Glomerular visceral epithelial cell (primary cell): ENCODE measurements at regions not wholly inside any gene's neighbourhood (a gene's known extent, or its start where the extent isn't known, plus 50 kb on each side); places are given as distances from the start of the nearest gene placed in this dataset.
A peak's percentile ranks its signal among the peaks of the same experiment; 100 is the strongest.

ENCODE experiments used
- DNase-seq: peaks from one replicate; pipeline ENCODE4 v3.0.0-alpha.2; 2016; ENCODE audit errors: extremely low spot score

- no peak for DNase-seq
Observed at GRCh38 chr1:75984781-75985180, 52.6 kb upstream of the ASB17 start.

GRCh38 chr1:75985827-75986226, 53.6 kb upstream of the ASB17 start:
- DNase-seq = no peak

GRCh38 chr1:75986478-75986877, 54.3 kb upstream of the ASB17 start:
- no peak for DNase-seq

GRCh38 chr1:75989121-75989520, 56.9 kb upstream of the ASB17 start:
- no peak for DNase-seq

GRCh38 chr1:75990686-75991085, 58.5 kb upstream of the ASB17 start:
- DNase-seq = no peak

- DNase-seq = peak; percentile 84
Observed at GRCh38 chr1:75991497-75992114, 59.4 kb upstream of the ASB17 start.

- no peak for DNase-seq
Observed at GRCh38 chr1:75992312-75992711, 60.1 kb upstream of the ASB17 start.

- DNase-seq = no peak
Observed at GRCh38 chr1:75993661-75994060, 61.5 kb upstream of the ASB17 start.

- DNase-seq = peak; percentile 40
Observed at GRCh38 chr1:75996196-75996595, 64.0 kb upstream of the ASB17 start.

- DNase-seq = no peak
Observed at GRCh38 chr1:75999034-75999433, 66.8 kb upstream of the ASB17 start.

- no peak for DNase-seq
Observed at GRCh38 chr1:76003946-76004345, 70.6 kb upstream of the ST6GALNAC3 start.

- no peak for DNase-seq
Observed at GRCh38 chr1:76005765-76006164, 68.8 kb upstream of the ST6GALNAC3 start.

- no peak for DNase-seq
Observed at GRCh38 chr1:76006234-76006633, 68.3 kb upstream of the ST6GALNAC3 start.

- no peak for DNase-seq
Observed at GRCh38 chr1:76010802-76011201, 63.7 kb upstream of the ST6GALNAC3 start.

GRCh38 chr1:76012341-76013205, 62.0 kb upstream of the ST6GALNAC3 start:
- no peak for DNase-seq

GRCh38 chr1:76013206-76013581, 61.4 kb upstream of the ST6GALNAC3 start:
- no peak for DNase-seq

- DNase-seq = no peak
Observed at GRCh38 chr1:76015478-76016103, 59.0 kb upstream of the ST6GALNAC3 start.

GRCh38 chr1:76018045-76018444, 56.5 kb upstream of the ST6GALNAC3 start:
- no peak for DNase-seq

GRCh38 chr1:76021846-76022245, 52.7 kb upstream of the ST6GALNAC3 start:
- no peak for DNase-seq

- DNase-seq = no peak
Observed at GRCh38 chr1:76023669-76024435, 50.7 kb upstream of the ST6GALNAC3 start.
